ENCODE measurements at regions not wholly inside any gene's neighbourhood (a gene's known extent, or its start where the extent isn't known, plus 50 kb on each side); places are given as distances from the start of the nearest gene placed in this dataset.
"Not testable (repeated sequence)": the region's sequence is repeated elsewhere in the genome, so short reads cannot be mapped to it uniquely, and the experiment has no call there.

- peak; percentile 52 for ATAC-seq
- intact Hi-C loops (cut with DNase I) = no loop called here
- DNase-seq (ENCODE audit: missing footprints) = no peak
Observed at GRCh38 chr7:49513911-49514310, 259.5 kb upstream of the VWC2 start.

- DNase-seq (ENCODE audit: missing footprints) (no peak), ATAC-seq (no peak)
- intact Hi-C loops (cut with DNase I) = no loop called here
Observed at GRCh38 chr7:49520951-49521350, 252.5 kb upstream of the VWC2 start.

GRCh38 chr7:49522111-49522510 is 251.3 kb upstream of the VWC2 start:
- intact Hi-C loops (cut with DNase I) = no loop called here
- ATAC-seq (no peak), DNase-seq (ENCODE audit: missing footprints) (no peak)

- DNase-seq (ENCODE audit: missing footprints) (no peak), ATAC-seq (no peak)
- intact Hi-C loops (cut with DNase I) = no loop called here
Observed at GRCh38 chr7:49523870-49524269, 249.6 kb upstream of the VWC2 start.

GRCh38 chr7:49527182-49527581 is 246.3 kb upstream of the VWC2 start:
- no peak for DNase-seq (ENCODE audit: missing footprints)
- ATAC-seq = no peak
- intact Hi-C loops (cut with DNase I) = no loop called here

GRCh38 chr7:49530481-49530880 is 243.0 kb upstream of the VWC2 start:
- ATAC-seq (no peak), DNase-seq (ENCODE audit: missing footprints) (no peak)
- intact Hi-C loops (cut with DNase I) = no loop called here

- intact Hi-C loops (cut with DNase I) = no loop called here
- no peak for DNase-seq (ENCODE audit: missing footprints)
- ATAC-seq = no peak
Observed at GRCh38 chr7:49563693-49564378, 209.6 kb upstream of the VWC2 start.

- no peak for DNase-seq (ENCODE audit: missing footprints)
- intact Hi-C loops (cut with DNase I) = no loop called here
- no peak for ATAC-seq
Observed at GRCh38 chr7:49564379-49564714, 209.1 kb upstream of the VWC2 start.

GRCh38 chr7:49577576-49577975 is 195.9 kb upstream of the VWC2 start:
- intact Hi-C loops (cut with DNase I) = no loop called here
- DNase-seq (ENCODE audit: missing footprints) (no peak), ATAC-seq (no peak)

GRCh38 chr7:49579408-49579807 is 194.0 kb upstream of the VWC2 start:
- intact Hi-C loops (cut with DNase I) = no loop called here
- no peak for DNase-seq (ENCODE audit: missing footprints)
- ATAC-seq = no peak

- intact Hi-C loops (cut with DNase I) = no loop called here
- ATAC-seq = no peak
- DNase-seq (ENCODE audit: missing footprints) = peak; percentile 65
Observed at GRCh38 chr7:49580000-49580399, 193.4 kb upstream of the VWC2 start.

GRCh38 chr7:49580761-49581160 is 192.7 kb upstream of the VWC2 start:
- DNase-seq (ENCODE audit: missing footprints) = no peak
- intact Hi-C loops (cut with DNase I) = no loop called here
- no peak for ATAC-seq

- intact Hi-C loops (cut with DNase I) = no loop called here
- no peak for ATAC-seq
- DNase-seq (ENCODE audit: missing footprints) = no peak
Observed at GRCh38 chr7:49583440-49583839, 190.0 kb upstream of the VWC2 start.

GRCh38 chr7:49596701-49597491 is 176.5 kb upstream of the VWC2 start:
- ATAC-seq = no peak
- intact Hi-C loops (cut with DNase I) = no loop called here
- DNase-seq (ENCODE audit: missing footprints) = no peak

- intact Hi-C loops (cut with DNase I) = no loop called here
- ATAC-seq = no peak
- DNase-seq (ENCODE audit: missing footprints) = no peak
Observed at GRCh38 chr7:49597805-49598204, 175.6 kb upstream of the VWC2 start.

GRCh38 chr7:49611951-49612350 is 161.5 kb upstream of the VWC2 start:
- intact Hi-C loops (cut with DNase I) = no loop called here
- ATAC-seq = no peak
- no peak for DNase-seq (ENCODE audit: missing footprints)

- intact Hi-C loops (cut with DNase I) = no loop called here
- ATAC-seq (no peak), DNase-seq (ENCODE audit: missing footprints) (no peak)
Observed at GRCh38 chr7:49613759-49614158, 159.7 kb upstream of the VWC2 start.

GRCh38 chr7:49614974-49615373 is 158.5 kb upstream of the VWC2 start:
- intact Hi-C loops (cut with DNase I) = not testable (repeated sequence)

GRCh38 chr7:49618028-49618427 is 155.4 kb upstream of the VWC2 start:
- intact Hi-C loops (cut with DNase I) = no loop called here
- no peak for DNase-seq (ENCODE audit: missing footprints)
- ATAC-seq = no peak

More at GRCh38 chr7:49614974-49615373, 158.5 kb upstream of the VWC2 start:
- ATAC-seq; DNase-seq (ENCODE audit: missing footprints): not testable (repeated sequence)

- DNase-seq (ENCODE audit: missing footprints) (no peak), ATAC-seq (no peak)
- intact Hi-C loops (cut with DNase I) = no loop called here
Observed at GRCh38 chr7:49623943-49624342, 149.5 kb upstream of the VWC2 start.

GRCh38 chr7:49624611-49625010 is 148.8 kb upstream of the VWC2 start:
- DNase-seq (ENCODE audit: missing footprints) (no peak), ATAC-seq (no peak)
- intact Hi-C loops (cut with DNase I) = no loop called here

Data from Right ventricle myocardium inferior (tissue), 1 donor.